NCI-H2196 (cell line): ENCODE measurements at regions not wholly inside any gene's neighbourhood (a gene's known extent, or its start where the extent isn't known, plus 50 kb on each side); places are given as distances from the start of the nearest gene placed in this dataset.
"Not testable (repeated sequence)": the region's sequence is repeated elsewhere in the genome, so short reads cannot be mapped to it uniquely, and the experiment has no call there.

Experiments used
- DNase-seq: peaks from one replicate; lab custom pipeline; 2025; ENCODE audit not compliant: unreplicated experiment; lab: John Stamatoyannopoulos, UW

DNA sequence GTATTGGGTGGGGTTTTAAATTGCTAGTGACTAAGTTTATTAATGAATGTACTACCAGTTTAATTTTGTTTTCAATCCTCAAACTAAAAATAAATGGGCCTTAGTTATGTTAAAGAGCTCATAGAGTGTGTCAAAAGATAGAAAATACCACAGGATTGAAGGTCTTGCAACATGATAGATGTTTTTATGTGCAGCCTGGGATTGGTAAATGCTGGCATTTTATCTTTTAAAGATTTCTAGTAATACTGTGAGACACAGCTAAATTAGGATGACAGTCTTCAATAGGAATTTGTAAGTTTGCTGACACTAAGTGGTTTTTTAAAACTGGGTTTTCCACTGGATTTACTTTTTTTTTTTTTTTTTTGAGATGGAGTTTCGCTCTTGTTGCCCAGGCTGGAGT is 122.3 kb downstream of the HAUS1 start:
- DNase-seq: no peak

GRCh38 chr18:46229641-46230040 is 125.5 kb downstream of the HAUS1 start:
- not testable (repeated sequence) for DNase-seq

GRCh38 chr18:46236156-46236555 is 132.0 kb downstream of the HAUS1 start:
- DNase-seq: no peak

- DNase-seq: no peak
Observed at GRCh38 chr18:46237891-46238290, 133.7 kb downstream of the HAUS1 start.

GRCh38 chr18:46239549-46239948 is 135.4 kb downstream of the HAUS1 start:
- no peak for DNase-seq

DNA sequence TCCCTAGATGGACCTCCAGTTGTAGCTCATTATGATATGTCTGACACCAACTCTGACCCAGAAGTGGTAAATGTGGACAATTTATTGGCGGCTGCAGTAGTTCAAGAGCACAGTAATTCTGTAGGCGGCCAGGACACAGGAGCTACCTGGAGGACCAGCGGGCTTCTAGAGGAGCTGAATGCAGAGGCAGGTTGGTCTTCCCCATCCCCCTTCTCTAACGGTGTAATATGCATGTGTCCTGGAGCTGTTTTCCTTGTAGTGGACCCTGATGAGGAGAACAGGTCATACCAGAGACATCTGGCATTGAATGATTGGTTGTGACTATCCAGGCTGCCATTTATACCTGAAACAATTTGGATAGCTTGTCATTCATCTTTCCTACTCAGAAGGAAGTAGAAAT is 135.8 kb downstream of the HAUS1 start:
- no peak for DNase-seq

DNA sequence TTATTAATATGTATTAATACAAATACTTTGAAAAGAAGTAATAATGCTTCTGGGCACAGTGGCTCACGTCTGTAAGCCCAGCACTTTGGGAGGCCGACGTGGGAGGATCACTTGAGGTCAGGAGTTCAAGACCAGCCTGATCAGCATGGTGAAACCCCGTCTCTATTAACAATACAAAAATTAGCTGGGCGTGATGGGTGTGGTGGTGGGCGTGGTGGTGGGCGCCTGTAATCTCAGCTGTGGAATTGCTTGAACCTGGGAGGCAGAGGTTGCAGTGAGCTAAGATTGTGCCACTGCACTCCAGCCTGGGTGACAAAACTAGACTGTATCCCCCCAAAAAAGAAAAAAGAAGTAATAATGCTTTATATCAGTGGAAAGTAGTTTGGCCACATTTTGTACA is 137.2 kb downstream of the HAUS1 start:
- DNase-seq: not testable (repeated sequence)

GRCh38 chr18:46242183-46242582 is 138.0 kb downstream of the HAUS1 start:
- no peak for DNase-seq

GRCh38 chr18:46243095-46243494 is 138.9 kb downstream of the HAUS1 start:
- no peak for DNase-seq

DNA sequence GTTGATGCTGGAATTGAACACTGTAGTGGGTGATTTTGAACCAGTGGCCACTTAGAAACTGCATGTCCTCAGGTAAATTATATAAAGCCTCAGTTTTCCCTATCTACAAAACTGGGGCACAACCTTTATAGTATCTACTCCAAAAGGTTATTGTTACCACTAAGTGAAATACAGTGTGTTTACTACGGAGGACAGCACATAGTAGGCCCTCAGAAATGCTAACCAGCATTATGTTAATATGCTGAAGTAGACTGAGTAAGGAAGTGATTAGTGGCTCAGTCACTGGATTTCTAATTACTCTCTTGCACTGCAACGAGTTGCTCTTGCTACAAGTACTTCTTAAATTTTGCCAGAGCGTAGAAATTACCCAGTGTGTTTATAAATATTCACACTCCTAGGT is 139.5 kb downstream of the HAUS1 start:
- no peak for DNase-seq

DNA sequence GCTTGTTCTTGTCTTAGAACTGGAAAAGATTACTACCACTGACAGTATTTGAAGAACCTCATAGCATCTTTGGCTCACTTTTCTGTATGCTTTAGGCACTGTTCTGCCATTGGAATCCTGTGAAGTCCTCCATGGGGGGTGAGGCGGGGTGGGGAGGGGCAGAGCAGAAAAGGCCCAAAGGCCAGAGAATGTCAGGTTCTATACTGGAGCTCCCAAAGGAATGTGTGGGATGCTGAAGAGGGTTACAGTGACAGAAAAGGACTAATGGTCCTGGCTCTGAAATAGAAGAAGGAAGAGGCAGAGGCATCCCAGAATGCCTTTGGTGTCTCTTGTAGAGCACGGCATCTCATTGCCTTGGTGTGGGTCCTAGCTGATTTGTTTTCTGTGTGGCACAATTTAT is 141.9 kb downstream of the HAUS1 start:
- no peak for DNase-seq

- no peak for DNase-seq
Observed at GRCh38 chr18:46247942-46248341, 143.8 kb downstream of the HAUS1 start.

DNA sequence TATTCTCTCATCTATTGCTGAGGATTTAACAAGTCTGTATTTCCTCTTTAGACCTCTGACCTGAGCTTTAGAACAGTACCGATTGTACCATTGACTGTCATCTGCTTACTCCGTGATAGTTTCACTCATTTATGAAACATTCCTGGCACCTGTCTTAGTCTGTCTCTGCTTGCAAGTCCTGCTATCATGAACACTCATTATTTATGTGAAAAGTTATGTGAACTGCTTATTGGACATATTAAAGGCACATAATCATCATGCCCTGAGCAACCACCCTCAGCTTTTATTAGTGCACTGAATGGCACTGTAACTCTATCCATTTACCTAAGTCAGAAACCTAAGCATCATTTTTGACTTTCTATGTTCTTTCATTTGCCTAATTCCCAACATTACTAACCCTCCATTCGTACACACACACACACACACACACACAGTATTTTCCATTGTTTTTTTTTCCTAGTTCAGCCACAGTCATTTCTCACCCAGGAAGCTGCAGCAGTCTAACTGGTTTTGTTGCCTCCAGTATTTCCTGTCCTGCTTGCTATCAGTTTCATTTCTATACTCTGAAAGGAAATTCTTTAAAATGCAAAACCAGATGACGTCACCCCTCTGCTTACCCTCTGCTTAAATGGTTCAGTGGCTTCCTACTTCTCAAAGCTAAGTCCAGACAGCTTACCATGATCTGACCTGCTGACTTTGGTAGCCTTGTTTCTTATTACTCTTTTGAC is 146.1 kb downstream of the HAUS1 start:
- peak; percentile 84 for DNase-seq

- DNase-seq: no peak
Observed at GRCh38 chr18:46250812-46251173, 146.6 kb downstream of the HAUS1 start.

- DNase-seq: no peak
Observed at GRCh38 chr18:46252759-46253158, 148.6 kb downstream of the HAUS1 start.

- no peak for DNase-seq
Observed at GRCh38 chr18:46253498-46253897, 149.3 kb downstream of the HAUS1 start.

GRCh38 chr18:46256078-46256477 is 151.9 kb downstream of the HAUS1 start:
- no peak for DNase-seq

- DNase-seq: no peak
Observed at GRCh38 chr18:46257366-46257765, 153.2 kb downstream of the HAUS1 start.

DNA sequence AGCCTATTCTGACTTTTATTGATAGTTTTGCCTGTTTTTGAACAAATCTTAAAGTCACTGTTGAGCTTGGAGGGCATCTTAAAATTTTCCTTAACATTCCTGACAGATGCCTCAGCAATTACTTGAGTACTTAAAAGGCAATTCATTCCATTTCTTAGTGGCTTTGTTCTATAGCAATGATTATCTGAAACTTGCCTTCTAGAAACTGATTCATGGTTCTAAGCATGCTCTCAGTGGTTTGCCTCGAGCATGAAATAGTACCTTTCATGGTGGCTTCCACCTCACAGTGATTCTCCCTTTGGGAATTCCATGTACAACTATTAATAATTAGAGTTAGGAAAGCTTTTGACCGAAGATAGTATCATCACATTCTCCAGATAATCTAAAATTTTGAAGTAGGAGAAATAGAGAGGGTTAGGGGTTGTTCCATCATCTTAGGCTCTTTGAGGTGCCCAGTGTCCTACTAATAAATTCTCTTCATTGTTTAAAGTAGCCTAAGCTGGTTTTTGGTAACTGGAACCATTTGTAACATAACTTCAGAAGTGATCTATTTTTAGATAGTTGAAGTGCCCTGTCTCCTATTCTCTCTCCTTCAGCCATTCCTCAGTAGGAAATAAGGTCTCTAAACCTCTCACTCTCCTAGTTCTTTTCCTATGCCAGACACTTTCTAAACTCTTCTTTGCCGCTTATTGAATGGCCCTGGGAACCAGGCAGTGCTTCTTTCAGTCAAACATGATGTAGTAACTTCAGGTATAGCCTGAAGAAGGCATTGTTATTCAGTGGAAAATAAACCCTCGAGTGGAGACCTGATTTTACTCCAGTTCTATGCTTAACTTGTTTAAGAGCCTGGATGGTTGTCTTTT is 156.1 kb downstream of the HAUS1 start:
- no peak for DNase-seq

- no peak for DNase-seq
Observed at GRCh38 chr18:46260879-46261143, 156.6 kb downstream of the HAUS1 start.

- DNase-seq: no peak
Observed at GRCh38 chr18:46261799-46262198, 157.6 kb downstream of the HAUS1 start.

DNA sequence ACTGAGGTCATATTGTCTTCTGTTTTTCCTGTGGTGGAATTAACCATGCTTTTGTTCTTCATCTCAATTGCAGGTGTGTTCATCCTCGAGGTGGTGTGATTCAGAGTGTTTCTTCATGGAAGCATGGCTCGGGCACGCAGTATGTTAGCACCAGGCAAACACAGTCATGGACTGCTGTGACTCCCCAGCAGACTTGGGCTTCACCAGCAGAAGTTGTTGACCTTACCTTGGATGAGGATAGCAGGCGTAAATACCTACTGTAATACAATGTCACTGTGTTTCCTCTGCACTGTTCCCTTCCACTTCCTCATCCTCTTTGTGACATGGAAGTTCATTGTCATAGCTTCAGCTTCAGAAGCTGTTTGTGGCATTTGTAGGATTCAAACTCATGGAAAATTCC is 158.7 kb downstream of the HAUS1 start:
- DNase-seq: no peak

DNA sequence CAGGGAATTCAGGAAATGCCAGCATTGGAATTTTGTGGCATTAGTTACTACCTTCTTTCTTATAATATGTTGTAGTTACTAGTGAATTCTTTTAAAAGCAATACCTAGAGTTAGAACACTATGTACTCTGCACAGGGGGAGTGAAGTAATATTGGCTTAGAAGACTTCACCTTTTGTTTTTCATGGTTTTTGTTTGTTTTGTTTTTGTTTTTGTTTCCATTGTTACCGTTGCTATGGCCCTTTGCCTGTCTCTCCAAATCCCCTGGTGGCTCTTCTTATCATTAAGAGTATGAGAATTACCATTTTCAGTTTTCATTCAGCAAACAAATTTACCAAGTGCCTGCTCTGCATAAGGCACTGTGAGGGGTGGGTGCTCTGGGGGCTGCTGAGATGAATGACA is 160.1 kb downstream of the HAUS1 start:
- DNase-seq: peak; percentile 35
